Left lung (tissue), 4 donors: ENCODE measurements at regions not wholly inside any gene's neighbourhood (a gene's known extent, or its start where the extent isn't known, plus 50 kb on each side); places are given as distances from the start of the nearest gene placed in this dataset.

Experiments used
- ATAC-seq: fragments of 200-7000 bp; cut with Tn5 transposase; one replicate; pipeline ENCODE4 v1.9.1; 2020; ENCODE audit warnings: moderate library complexity
- DNase-seq, 4 donors: peaks; one replicate each; pipeline ENCODE4 v3.0.0-alpha.2; 2013 to 2020
- H3K27ac ChIP-seq, 2 donors: fragments of 200-600 bp; sonication (generic) in 1 of 2; one replicate each; pipeline versions ENCODE4 v1.5.0 to v1.8.0; 2020 to 2021
- H3K27me3 ChIP-seq, 2 donors: fragments of 200-600 bp; sonication (generic) in 1 of 2; one replicate each; pipeline versions ENCODE4 v1.5.0 to v1.8.0; 2020 to 2021
- H3K36me3 ChIP-seq, 2 donors: fragments of 200-600 bp; sonication (generic) in 1 of 2; one replicate each; pipeline versions ENCODE4 v1.5.0 to v1.8.0; 2020 to 2021
- H3K4me1 ChIP-seq, 2 donors: fragments of 200-600 bp; one replicate each; pipeline ENCODE4 v1.8.0; 2021
- H3K4me3 ChIP-seq, 2 donors: fragments of 200-600 bp; sonication (generic) in 1 of 2; one replicate each; pipeline versions ENCODE4 v1.5.0 to v1.8.0; 2020 to 2021; ENCODE audit warnings: mild to moderate bottlenecking in 1 of 2
- H3K9me3 ChIP-seq, 2 donors: fragments of 200-600 bp; sonication (generic) in 1 of 2; one replicate each; pipeline versions ENCODE4 v1.5.0 to v1.8.0; 2020 to 2021
- intact Hi-C, 2 donors: fragments of 100-400 bp; cut with DNase I; formaldehyde crosslinking; loops; one replicate each; pipeline versions ENCODE4 v1.11.2 to v1.14.2; 2022
- TF ChIP-seq, protein P1 (sequence below), 2 donors: fragments of 200-600 bp; sonication (generic) in 1 of 2; IDR thresholded peaks; one replicate each; pipeline versions ENCODE4 v1.5.0 to v1.8.0; 2021; ENCODE audit warnings: antibody characterized with exemption in 2 of 2
- donor health status: DM: no; HTN: yes; CAD: no.
- donor health status: DM: no; HTN: no; CAD: no.

DNA sequence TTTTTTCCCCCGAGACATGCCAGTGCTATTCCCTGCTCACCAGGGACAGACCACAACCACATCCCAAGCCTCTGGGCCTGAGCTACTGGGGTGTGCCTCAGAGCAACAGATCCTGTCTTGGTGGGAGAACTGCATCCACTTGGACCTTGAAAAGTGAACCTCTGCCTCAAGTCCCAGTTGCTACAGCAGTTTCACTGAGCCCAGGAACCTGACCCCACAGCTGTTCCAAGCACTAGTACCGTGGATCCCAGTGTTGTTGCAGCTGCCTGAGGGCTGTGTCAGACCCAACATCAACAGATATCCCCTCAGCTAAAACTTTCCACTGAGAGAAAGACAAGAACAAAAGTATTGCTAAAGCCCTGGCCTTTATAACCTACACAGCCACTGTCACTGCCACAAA is 373.0 kb downstream of the PLPP3 start:
- H3K27me3 ChIP-seq, result no peaks in the 10 kb centered on the region
- TF ChIP-seq, protein P1, sequence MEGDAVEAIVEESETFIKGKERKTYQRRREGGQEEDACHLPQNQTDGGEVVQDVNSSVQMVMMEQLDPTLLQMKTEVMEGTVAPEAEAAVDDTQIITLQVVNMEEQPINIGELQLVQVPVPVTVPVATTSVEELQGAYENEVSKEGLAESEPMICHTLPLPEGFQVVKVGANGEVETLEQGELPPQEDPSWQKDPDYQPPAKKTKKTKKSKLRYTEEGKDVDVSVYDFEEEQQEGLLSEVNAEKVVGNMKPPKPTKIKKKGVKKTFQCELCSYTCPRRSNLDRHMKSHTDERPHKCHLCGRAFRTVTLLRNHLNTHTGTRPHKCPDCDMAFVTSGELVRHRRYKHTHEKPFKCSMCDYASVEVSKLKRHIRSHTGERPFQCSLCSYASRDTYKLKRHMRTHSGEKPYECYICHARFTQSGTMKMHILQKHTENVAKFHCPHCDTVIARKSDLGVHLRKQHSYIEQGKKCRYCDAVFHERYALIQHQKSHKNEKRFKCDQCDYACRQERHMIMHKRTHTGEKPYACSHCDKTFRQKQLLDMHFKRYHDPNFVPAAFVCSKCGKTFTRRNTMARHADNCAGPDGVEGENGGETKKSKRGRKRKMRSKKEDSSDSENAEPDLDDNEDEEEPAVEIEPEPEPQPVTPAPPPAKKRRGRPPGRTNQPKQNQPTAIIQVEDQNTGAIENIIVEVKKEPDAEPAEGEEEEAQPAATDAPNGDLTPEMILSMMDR (IDR thresholded peaks at IDR 0.05), result no peak

DNA sequence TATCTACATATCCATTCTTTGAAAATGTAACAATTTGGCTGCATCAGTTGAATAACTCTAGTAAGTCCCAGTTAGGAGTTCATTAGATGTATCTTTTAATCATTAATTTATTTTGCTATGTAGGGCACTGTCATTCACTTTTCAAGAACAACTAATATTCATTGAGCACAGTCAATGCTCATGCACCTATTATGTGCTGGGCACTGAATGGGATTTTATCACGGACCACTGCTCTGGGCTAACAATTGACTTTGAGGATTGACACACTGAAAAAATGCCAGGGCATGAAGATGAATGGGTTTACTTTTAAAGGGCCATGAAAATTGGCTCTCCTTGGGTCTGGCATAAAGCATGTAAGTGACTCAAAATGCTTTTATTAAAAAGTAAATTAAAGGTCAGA is 375.2 kb downstream of the PLPP3 start:
- Histone ChIP-seq H3K4me1 (no peaks in the 10 kb centered on the region), H3K27ac (no peak overlapping the region)
- ATAC-seq, result no peak

More for the DNA sequence above, 373.0 kb downstream of the PLPP3 start:
- Histone ChIP-seq H3K27ac (no peak overlapping the region), H3K4me1 (no peaks in the 10 kb centered on the region), H3K9me3 (peaks cover 0 to 8% of the 10 kb centered on the region in 2 donors), H3K4me3 (no peak overlapping the region), H3K36me3 (no peaks in the 10 kb centered on the region)
- no peak for DNase-seq
- no peak for ATAC-seq
- intact Hi-C loops, result no loop called here

DNA sequence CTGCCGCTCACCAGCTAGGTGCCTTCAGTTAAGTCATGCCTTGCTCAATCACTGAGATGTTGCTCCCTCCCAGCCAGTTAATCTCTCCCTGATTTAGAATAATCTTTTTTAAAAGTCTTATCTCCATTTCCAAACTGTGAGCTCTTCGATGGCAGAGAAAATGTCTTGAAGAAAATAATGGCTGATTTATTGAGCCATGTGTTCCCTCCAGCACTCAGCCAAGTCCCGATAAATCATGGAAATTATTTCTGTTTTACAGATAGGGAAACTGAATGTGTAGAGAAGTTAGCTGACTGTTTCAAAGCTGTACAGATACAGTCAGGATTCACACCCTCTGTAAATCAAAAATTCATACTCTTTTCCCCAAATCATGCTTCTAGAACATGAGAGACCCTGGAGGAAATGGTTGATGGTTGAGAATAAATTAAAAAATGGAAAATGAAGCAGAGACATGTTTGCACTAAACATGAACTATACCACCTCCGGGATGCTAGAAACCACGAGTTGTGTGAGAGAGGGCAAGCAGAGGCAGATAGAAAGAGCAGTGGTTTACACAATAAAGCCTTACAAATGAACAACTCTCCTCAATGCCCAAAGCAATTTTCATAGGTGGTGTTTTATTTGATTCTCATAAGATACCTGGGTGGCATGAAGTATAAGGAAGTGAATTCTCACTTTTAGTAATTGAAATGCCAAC is 376.4 kb downstream of the PLPP3 start:
- no peaks in the 10 kb centered on the region for H3K27me3 ChIP-seq
- H3K4me1 ChIP-seq, result no peaks in the 10 kb centered on the region
- H3K4me3 ChIP-seq, result no peak overlapping the region
- no peaks in the 10 kb centered on the region for H3K36me3 ChIP-seq
- ATAC-seq (no peak), DNase-seq (no peak)
- peaks cover 0 to 8% of the 10 kb centered on the region in 2 donors for H3K9me3 ChIP-seq
- H3K27ac ChIP-seq, result no peak overlapping the region
- intact Hi-C loops, result no loop called here
- TF ChIP-seq, protein P1 (IDR thresholded peaks at IDR 0.05), result no peak

More for the DNA sequence above, 375.2 kb downstream of the PLPP3 start:
- Histone ChIP-seq H3K4me3 (no peak overlapping the region), H3K36me3 (no peaks in the 10 kb centered on the region), H3K27me3 (no peaks in the 10 kb centered on the region), H3K9me3 (peaks cover 0 to 8% of the 10 kb centered on the region in 2 donors)
- TF ChIP-seq, protein P1 (IDR thresholded peaks at IDR 0.05), result no peak
- intact Hi-C loops, result no loop called here
- no peak for DNase-seq

DNA sequence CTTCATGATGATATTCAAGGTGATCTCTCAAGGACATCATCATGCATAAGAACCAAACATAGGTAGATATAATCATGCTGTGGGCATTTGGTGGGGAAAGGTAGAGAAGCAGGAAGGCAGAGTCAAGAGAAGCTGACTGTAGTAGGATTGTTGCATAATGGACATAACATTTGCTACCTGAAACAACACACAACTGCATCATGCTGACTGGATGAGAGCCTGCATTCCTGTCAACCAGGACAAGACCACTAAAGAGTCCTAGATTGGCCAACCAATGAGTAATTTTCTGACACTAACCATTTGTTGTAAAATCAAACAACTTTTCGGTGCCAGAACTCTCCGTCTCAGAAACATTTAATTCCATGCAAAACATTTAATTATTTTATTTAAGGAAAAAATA is 377.2 kb downstream of the PLPP3 start:
- Histone ChIP-seq H3K4me1 (no peaks in the 10 kb centered on the region), H3K27me3 (no peaks in the 10 kb centered on the region), H3K27ac (no peak overlapping the region), H3K9me3 (peaks cover 0 to 4% of the 10 kb centered on the region in 2 donors), H3K36me3 (no peaks in the 10 kb centered on the region), H3K4me3 (no peak overlapping the region)
- intact Hi-C loops, result no loop called here
- TF ChIP-seq, protein P1 (IDR thresholded peaks at IDR 0.05), result no peak
- ATAC-seq (no peak), DNase-seq (no peak)

DNA sequence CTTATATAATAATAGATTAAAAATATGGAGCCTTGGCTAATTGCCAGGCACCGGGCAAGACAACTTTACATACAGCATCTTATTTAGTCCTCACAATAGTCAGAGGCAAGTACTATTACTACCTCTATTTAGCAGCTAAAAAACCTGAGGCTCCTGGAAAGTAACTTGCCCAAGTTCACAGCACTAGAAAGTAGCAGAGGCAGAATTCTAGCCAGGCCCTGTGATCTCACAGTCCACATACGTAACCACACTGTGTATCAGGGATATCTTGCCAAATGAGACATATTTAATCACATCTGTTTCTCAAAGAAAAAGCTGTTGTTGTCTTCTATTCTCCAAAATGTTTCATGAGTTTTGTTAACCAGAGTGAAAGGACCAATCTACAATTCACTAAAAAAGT is 378.5 kb downstream of the PLPP3 start:
- intact Hi-C loops, result no loop called here

More for the DNA sequence above, 378.5 kb downstream of the PLPP3 start:
- Histone ChIP-seq H3K36me3 (no peaks in the 10 kb centered on the region), H3K27me3 (no peaks in the 10 kb centered on the region), H3K9me3 (no peaks in the 10 kb centered on the region), H3K4me1 (no peaks in the 10 kb centered on the region), H3K4me3 (no peak overlapping the region), H3K27ac (no peak overlapping the region)
- DNase-seq (no peak), ATAC-seq (no peak)
- TF ChIP-seq, protein P1 (IDR thresholded peaks at IDR 0.05), result no peak
